Stimulated activated CD4-positive, alpha-beta T cell treated with anti-CD3 and anti-CD28 coated beads, TNF-alpha, amount 100 ng/mL, for 4 hours (primary cell): ENCODE measurements at regions not wholly inside any gene's neighbourhood (a gene's known extent, or its start where the extent isn't known, plus 50 kb on each side); places are given as distances from the start of the nearest gene placed in this dataset.
"Not testable (repeated sequence)": the region's sequence is repeated elsewhere in the genome, so short reads cannot be mapped to it uniquely, and the experiment has no call there.

Experiments used
- DNase-seq, 3 experiments: peaks; one replicate each; pipeline ENCODE4 v3.0.0-alpha.2; 2020; ENCODE audit warnings: low read depth in 3 of 3

DNA sequence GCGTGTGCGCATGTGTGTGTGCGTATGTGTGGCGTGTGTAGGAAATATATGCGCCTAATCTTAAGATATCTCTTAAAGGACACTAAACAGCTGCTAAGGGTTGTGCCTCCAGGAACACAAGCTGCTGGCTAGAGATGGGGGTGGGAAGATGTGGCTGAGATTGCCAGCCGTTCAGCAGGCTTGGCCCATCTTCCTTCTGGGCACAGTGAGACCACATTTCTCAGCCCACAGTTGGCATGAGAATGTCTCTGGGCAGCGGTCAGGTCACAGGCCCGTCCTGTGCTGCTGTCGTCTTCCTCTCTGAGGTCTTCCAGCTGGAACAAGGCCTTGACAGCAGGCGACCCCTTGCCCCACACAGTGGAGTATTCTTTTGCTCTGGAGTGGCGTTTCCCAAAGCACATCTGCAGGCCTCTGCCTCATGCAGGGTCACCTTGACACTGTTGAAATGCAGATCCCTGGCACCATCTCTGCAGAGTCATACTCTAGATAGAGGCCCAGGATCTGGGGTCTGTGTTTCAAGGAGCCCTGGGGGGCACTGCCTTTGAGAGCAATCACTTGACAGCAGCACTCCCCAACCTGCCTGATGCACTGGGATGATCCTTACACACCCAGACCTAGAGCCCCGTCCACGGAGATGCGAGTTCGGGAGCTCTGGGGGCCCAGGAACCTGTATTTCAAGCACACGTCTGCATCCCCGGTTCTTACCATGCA lies 335.5 kb upstream of the SFSWAP start:
- DNase-seq: no peak

DNA sequence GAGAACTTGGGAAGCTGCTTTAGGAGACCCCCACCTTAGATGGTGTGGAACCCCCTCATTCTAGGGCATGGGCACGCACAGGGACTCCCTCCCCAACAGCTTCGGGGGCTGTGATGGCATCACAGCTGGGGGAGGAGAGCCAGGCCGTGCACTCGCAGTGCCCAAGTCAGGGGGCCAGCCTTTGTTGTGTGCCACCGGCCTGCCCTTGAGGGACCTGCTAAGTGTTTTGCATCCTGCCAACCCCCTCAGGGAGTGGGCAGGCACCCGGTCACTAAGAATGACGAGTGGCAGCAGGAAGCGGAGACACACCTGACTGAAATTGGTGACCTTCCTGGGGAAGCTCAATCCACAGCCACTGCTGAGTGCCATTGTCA lies 334.9 kb upstream of the SFSWAP start:
- no peak for DNase-seq

DNA sequence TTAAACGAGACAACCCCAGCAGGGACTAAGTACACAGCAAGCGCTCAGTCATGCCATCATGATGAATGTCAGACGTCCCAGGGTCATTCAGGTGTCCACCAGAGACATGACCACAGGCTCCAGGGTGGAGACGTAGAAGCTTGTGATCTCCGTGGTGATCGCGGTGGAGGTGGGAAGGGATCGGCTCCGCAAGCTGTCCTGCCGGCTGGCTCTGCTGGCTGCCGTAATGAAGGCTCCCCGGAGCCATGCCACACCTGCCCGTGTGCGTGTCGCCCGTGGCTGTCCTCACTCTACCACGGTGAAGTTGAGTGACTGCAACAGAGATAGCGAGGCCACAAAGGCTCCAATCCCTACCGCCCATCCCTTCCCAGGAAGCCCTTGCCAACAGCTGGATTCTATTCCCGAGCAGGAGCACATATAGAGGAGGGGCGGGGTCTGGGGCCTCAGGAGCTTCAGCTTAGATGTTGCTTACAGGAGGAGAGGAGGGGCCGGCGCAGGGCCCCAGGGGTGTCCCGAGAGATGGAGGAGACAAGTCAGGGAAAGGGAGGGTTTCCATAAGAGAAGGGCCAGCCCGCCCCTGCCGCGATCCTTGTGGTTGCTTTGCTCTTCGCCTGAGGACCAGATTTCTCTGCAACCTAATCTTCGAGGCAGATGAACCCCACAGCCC lies 332.6 kb upstream of the SFSWAP start:
- DNase-seq: no peak

DNA sequence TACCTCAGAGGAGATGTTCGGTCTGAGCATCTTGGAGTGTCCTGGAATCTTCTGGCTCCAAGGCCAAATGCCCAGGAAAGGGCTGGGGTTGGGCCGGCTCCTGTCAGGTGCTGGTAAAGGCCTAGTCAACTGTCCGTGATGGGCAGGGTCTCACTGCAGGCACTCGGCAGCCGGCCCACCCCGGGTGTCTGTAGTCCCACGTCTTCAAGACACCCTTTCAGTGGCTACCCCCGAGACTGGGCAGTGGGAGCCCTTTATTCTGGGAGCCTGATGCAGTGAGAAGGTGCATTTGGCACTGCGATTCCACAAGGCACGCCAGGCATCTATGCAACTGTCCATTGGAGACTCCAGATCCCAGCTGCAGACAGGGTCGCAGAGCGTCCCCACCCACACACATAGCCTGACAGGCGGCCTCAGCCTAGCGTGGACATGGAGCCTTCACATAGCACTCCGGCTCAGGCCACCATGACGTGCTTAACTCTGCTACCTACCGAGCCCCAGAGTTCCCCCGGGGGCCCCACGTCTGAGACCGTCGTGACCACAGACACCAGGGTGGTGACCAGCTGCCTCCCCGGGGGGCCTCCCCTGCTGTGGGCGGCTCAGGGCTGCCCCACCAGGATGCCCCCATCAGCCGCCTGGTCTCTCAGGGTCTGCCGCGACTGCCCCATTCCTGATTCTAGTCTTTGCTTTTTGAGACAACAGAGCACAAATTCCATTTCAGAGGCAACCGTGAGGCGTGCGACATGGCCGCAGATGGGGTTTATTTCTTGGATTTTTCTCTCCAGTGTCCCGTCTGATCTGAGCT lies 331.8 kb upstream of the SFSWAP start:
- no peak for DNase-seq

DNA sequence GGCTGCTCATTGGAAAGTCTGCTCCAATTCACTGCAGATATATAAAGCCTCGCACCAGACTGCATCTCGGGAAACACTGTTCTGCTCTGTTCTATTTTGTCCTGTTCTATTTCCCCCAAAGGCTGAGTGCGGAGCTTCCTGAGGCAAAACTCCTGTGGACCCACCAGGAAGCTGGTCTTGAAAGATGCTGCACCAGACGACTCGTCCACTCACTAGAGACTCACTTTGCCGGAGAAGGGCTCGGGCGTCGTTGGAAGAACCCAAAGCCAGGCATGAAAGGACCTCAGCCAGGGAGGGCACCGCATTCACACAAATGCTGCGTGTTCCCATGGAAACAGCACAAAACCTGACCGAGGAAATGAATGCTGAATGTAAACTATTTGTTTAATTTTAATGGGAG lies 331.2 kb upstream of the SFSWAP start:
- DNase-seq: no peak

DNA sequence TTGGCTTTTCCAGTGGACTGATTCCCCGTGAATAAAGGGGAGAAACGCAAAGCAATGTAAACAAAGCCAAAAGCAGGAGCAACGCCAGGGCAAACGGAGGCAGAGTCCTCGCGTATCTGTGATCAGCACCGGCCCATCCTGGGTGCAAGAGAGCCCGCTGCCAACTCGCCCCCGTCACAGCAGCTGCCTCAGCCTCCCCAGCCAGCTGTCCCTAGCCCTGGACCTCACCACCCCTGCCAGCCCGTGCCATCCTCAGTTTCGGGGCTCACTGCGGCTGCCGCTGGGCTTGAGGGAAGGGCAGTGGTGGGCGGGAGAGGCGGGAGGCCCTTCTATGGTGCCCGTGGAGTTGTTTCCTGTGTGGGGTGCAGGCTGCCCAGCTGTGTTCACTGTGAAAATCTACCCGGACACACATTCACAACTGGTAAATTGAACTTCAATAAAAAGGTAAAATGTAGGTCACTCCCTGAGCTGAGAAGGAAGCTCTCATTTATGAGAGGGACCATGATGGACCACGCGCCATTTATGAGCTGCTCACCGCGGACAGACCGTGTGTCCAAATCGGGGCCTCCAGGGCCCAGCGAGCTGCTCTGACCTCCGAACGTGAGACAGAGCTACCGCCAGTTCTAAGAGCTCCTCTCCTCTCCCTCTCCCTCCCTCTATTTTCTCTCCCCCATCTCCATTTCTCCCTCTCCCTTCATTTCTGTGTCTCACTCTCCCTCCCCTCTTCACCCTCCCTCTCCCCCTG lies 330.5 kb upstream of the SFSWAP start:
- DNase-seq: no peak

DNA sequence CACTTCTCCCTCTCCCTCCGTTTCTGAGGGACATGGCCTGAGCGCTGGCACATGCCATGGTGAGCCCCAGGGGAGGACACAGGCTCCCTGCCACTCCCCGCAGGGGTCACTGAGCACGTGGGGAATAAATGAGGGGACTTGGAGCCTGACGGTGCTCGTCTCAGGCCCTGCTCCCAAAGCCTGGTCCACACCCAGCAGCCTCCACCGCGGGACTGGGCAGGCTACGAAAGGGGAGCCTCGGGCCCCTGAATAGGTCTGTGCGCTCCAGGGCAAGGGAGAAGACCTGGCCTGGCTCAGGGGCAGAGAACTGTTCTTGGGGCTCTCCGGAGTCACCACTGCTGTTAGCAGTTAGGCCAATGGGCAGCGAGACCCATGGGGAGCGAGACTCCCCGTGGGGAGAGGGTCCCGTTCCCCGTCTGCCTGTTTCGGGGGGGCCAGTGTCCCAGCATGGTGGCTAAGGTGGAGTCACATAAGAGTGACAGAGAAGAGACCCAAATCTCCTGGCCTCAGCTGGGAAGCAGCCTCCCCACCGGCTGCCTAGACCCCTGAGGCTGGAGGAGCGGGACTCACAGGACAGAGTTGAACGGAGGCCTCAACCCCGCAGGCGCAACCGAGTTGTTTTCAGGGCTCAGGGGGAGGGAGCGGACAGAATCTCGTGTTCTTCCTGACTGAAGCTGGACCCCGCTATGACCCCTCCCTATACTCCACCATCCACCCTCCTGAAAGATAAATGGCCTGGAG lies 329.8 kb upstream of the SFSWAP start:
- DNase-seq: no peak

DNA sequence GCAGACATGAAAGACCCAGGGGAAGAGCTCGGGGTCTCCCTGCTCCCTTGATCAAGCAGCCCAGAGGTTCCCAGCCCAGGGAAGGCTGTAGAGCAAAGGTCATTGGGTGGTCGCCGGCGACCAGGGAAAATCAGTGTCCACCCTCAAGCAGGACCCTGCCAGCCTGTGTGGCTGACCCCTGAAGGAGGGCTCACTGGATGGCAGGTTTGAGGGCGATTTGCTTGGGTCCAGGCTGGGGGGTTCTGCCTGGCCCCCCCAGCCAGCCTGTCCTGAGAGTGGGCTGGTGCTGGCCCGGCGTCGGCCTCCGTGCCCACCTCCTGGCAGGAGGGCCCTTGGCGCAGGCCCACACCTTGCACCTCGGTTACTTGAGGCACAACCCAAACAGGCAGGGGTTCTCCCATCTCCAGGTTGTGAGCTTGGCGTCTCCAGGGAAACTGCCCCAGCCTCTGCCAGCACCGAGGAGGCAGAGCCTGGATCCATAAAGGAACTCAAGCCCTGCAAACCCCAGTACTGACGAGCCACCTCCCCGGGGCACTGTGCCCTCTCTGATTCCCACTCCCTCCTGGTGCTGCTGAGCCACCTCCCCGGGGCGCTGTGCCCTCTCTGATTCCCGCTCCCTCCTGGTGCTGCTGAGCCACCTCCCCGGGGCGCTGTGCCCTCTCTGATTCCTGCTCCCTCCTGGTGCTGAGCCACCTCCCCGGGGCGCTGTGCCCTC lies 329.0 kb upstream of the SFSWAP start:
- no peak for DNase-seq

DNA sequence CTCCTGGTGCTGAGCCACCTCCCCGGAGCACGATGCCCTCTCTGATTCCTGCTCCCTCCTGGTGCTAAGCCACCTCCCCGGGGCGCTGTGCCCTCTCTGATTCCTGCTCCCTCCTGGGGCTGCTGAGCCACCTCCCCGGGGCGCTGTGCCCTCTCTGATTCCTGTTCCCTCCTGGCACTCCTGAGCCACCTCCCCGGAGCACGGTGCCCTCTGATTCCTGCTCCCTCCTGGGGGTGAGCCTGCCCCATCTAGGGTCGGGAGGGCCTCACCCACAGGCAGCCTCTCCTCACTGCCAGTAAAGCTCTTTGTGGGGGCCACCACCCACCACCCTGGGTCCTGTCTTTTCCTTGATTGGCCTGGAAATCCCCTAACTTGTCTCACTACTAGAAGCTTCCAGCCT lies 327.6 kb upstream of the SFSWAP start:
- DNase-seq: no peak

DNA sequence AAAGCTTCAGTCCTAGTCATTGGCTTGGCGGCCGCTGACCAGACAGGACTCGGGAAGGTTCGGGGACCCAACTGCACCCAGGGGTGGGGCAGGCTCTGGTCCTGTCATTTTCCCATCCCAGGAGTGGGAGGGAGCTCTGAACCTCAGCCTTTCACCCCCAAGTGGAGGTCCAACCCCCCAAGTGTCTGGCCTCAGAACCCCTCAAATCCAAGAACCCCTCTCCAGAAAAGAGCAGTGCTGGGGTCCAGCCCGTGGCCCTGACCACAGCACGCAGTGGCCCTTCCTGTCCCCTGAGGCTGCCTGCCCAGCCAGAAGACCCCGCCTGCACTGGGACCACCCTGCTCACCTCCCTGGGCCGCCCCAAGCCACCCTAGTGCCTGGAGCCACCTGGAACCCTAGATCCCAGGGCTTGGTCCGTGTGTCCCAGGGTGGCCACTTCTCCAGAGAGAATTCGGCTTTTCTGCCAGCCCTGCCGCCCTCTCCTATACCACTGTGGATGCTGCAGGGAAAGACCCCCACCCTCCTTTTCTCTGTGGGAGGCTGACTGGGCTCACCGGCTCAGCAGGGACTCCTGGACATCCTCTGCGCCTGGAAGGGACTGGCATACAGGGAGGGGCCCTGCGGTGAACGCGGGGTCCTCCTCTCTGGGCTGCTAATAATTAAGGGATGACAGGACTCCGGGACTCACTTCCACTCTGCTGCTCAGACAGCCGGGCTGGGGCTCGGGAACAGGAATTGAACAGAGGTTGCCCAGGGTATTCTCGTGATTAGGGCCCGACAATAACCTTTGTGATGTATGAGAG lies 326.9 kb upstream of the SFSWAP start:
- no peak for DNase-seq

DNA sequence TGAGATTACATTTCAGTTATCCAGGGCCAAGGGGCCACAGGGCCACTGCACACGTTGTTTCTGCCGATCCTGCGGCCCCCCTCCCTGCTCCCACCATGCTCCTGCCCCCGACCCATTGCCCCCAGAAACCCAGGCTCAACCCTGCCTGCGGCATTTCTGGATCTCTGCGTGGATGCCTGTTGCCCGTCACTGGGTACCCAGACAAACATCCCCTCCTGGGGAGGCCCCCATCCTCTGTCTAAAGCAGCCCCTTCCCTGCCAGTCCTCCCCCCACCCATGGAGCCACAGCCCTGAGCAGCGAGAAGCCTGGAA lies 326.4 kb upstream of the SFSWAP start:
- DNase-seq: no peak

DNA sequence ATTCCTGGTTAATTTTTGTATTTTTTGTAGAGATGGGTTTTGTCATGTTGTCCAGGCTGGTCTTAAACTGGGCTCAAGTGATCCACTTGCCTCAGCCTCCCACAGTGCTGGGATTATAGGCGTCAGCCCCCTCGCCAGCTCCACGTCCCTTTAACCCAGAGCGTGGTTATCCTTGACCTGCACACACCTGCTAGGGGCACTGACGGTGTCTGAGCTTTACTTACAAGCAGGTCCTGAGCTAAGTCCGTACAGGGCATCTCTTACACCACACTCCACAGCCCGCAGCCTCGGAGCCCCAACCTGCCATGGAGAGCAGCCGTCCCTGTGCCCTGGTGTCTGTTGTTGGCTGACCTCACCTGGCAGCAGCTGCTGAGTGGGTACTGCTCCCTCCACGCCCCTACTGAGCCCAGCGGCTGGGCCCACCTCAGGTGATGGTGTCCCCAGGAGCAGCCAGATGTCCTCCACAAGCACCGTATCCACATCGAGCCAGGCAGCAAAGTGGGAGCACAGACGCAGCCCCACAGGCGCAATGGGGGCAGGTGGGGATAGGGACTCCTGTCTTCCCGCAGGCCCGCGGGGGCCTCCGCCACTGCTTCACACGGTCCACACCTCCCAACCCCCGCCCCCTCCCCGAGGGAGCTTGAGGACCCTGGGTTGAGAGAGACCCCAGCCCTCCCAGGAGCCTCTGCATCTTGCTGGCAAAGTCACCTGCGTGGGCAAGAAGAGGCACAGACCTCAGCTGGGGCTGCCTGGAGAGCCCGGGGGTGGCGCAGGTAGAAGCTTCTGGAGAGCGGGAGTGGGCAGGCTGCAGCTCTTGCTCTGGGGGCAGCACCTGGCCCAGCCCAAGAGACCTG lies 325.4 kb upstream of the SFSWAP start:
- no peak for DNase-seq

DNA sequence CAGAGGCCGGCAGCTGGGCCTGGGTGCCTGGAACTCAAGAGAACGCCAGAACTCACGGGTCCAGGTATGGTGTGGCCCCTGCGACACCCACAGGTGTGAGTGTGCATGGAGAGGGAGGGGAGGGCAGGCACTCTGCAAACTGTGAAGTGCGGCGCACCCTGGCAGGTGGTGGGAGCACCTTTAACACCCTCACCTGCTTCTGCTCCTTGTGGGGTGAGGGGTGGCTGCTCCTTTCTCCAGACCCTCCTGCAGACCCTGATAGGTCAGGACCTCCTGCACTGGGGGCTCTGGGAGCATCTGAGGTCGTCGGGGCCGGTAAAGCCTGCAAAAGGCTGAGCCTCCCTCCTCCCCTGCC lies 324.7 kb upstream of the SFSWAP start:
- no peak for DNase-seq

DNA sequence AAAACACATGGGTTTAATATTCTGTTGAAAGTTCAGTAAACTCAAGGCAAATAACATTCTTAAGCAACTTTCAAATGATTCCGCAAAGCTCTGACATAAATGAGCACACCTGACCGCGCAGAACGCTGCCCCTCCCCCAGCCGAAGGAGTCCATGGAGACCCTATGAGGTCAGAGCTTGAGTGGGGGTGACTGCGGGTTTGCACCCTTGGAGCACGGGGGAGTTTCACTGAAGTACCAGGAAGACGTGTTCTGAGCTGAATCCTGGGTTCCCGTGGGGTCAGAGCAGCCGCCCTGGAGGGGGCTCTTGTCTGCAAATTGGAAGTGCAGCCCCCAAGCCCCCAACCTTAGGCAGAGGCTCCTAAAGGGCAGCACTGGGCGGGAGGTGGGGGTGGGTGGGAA lies 324.1 kb upstream of the SFSWAP start:
- no peak for DNase-seq

DNA sequence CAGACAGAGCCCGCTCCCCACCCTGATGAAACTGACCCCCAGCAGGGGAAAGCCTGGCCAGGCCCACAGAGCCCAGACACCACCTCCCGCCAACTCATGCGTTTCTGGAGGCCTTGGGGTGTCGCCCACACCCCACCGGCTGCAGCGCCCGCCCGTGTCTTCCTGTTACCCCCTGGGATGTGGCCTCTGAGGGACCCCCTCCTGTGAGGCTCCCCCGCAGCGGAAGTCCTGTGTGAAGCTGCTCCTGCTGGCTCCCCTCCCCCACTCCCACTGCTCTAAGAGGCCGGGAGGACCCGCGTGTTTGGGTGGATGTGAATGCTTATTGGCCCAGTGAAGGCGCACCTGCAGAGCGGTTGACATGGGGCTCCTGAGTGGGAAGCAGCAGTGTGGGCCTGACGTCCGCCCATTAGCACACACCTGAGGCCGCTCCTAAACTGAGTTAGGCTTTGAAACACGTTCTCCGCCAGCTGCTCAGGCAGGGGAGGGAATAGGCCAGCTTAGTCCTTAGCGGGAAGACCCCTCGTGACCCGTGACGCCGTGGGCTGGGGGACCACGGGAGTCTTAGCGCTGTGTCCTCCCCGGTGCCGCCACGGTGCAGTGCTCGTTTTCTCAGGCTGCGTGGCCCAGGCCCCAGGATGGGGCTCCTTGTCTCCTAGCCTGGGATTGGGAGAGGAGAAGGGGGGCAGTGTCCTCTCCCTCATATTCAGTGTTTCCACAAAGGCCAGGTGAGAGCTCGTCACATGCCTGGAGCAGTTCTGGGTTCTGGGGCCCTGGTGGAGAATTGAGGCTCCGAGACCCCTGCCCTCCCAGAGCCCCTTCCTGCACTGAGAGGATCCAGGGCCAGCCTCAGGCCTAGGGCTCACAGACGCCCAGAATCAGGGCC lies 323.4 kb upstream of the SFSWAP start:
- DNase-seq: no peak

DNA sequence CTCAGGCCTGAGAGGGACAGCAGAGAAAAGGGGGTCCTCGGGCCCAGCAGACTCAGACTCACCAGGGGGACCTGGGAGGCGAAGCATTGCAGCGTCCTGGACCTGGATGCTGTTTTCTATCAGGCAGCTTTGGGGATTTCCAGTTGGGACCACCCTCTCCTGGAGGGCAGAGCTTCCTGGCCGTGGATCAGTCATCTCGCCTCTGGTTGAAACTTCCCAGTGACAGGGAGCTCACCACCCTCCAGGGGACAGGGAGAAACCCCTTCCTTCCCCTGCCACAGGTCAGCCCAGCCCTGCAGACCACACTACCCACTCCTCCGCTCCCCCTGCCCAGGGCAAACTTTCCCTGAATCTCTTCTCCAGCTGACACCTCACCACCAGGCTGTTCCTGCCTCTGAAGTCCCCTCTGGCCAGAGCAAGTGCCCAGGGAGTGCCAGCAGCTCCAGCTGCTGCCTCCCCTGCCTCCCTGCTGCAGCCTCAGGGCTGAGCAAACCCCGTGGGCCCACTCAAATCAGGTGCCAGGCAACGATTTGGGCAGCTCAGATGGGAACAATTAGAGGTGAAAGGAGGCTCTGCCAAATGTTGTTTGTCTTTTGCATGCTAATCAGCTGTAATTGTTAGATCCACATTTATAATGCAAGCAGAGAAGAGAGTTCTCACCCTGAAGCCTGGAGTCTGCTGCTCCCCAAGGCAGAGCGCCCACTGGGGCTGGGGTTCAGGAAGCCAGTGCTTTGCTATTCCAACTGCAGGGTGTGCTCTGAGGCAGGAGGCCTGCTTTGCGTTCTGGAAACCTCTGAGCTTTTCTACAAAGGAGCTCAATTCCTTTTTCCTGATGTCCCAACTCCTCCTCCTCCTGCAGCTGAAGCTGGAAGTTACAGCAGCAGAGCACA lies 322.5 kb upstream of the SFSWAP start:
- not testable (repeated sequence) for DNase-seq
